ENCODE measurements at regions not wholly inside any gene's neighbourhood (a gene's known extent, or its start where the extent isn't known, plus 50 kb on each side); places are given as distances from the start of the nearest gene placed in this dataset.

GRCh38 chr4:106806158-106806797 lies 229.8 kb downstream of the DKK2 start (continued):
- no peak for TF ChIP-seq MAX (IDR thresholded peaks at IDR 0.05; ENCODE audit: low read depth, low read length)
- no peak for TF ChIP-seq ZNF207 (IDR thresholded peaks at IDR 0.05; ENCODE audit: borderline replicate concordance)
- no peak for TF ChIP-seq BHLHE40 (IDR thresholded peaks at IDR 0.05; ENCODE audit: borderline replicate concordance in 1 of 2, low read depth in 2 of 2, low read length in 1 of 2)
- no peak for TF ChIP-seq MTA2 (IDR thresholded peaks at IDR 0.05; ENCODE audit: low read depth)
- TF ChIP-seq CBFB (IDR thresholded peaks at IDR 0.05; ENCODE audit: low read depth) = no peak
- TF ChIP-seq RB1 (IDR thresholded peaks at IDR 0.05; ENCODE audit: borderline replicate concordance) = no peak
- TF ChIP-seq SRF (IDR thresholded peaks at IDR 0.05; ENCODE audit: low read depth in 2 of 2, low read length in 2 of 2) = no peak
- no peak for TF ChIP-seq E4F1 (IDR thresholded peaks at IDR 0.05; ENCODE audit: borderline replicate concordance, partially characterized antibody)
- no peak for TF ChIP-seq MXI1 (IDR thresholded peaks at IDR 0.05; ENCODE audit: low read depth, low read length)
- TF ChIP-seq, protein P1, sequence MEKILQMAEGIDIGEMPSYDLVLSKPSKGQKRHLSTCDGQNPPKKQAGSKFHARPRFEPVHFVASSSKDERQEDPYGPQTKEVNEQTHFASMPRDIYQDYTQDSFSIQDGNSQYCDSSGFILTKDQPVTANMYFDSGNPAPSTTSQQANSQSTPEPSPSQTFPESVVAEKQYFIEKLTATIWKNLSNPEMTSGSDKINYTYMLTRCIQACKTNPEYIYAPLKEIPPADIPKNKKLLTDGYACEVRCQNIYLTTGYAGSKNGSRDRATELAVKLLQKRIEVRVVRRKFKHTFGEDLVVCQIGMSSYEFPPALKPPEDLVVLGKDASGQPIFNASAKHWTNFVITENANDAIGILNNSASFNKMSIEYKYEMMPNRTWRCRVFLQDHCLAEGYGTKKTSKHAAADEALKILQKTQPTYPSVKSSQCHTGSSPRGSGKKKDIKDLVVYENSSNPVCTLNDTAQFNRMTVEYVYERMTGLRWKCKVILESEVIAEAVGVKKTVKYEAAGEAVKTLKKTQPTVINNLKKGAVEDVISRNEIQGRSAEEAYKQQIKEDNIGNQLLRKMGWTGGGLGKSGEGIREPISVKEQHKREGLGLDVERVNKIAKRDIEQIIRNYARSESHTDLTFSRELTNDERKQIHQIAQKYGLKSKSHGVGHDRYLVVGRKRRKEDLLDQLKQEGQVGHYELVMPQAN (conservative IDR thresholded peaks at IDR 0.05) = no peak
- no peak for TF ChIP-seq BCL11A (IDR thresholded peaks at IDR 0.05; ENCODE audit: low read depth, low read length)
- TF ChIP-seq, protein P2, sequence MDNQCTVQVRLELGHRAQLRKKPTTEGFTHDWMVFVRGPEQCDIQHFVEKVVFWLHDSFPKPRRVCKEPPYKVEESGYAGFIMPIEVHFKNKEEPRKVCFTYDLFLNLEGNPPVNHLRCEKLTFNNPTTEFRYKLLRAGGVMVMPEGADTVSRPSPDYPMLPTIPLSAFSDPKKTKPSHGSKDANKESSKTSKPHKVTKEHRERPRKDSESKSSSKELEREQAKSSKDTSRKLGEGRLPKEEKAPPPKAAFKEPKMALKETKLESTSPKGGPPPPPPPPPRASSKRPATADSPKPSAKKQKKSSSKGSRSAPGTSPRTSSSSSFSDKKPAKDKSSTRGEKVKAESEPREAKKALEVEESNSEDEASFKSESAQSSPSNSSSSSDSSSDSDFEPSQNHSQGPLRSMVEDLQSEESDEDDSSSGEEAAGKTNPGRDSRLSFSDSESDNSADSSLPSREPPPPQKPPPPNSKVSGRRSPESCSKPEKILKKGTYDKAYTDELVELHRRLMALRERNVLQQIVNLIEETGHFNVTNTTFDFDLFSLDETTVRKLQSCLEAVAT (IDR thresholded peaks at IDR 0.05) = no peak
- no peak for TF ChIP-seq TAF1 (IDR thresholded peaks at IDR 0.05; ENCODE audit: borderline replicate concordance, low read depth, low read length)
